ENCODE measurements at regions not wholly inside any gene's neighbourhood (a gene's known extent, or its start where the extent isn't known, plus 50 kb on each side); places are given as distances from the start of the nearest gene placed in this dataset.

GRCh38 chr4:89175611-89176010 lies 64.3 kb downstream of the TIGD2 start:
- no peaks in the 10 kb centered on the region for H4K20me1 ChIP-seq (replicated peaks; ENCODE audit: control insufficient read depth, insufficient read depth, low read length)
- no peaks in the 10 kb centered on the region for H3K9me3 ChIP-seq (replicated peaks; ENCODE audit: control insufficient read depth, insufficient read depth, low read depth, low read length)
- no peaks in the 10 kb centered on the region for H3K9me1 ChIP-seq (ENCODE audit: control insufficient read depth, insufficient read depth, low read length)
- POLR2A ChIA-PET: no interaction called here
- no peak for TF ChIP-seq NCOA2 (IDR thresholded peaks at IDR 0.05; ENCODE audit: partially characterized antibody in 2 of 2)
- no peak for TF ChIP-seq GATAD2A (IDR thresholded peaks at IDR 0.05)
- TF ChIP-seq RBM39 (optimal IDR thresholded peaks at IDR 0.05; ENCODE audit: low read depth, low read length): no peak
- TF ChIP-seq CCAR2 (IDR thresholded peaks at IDR 0.05; ENCODE audit: low read depth, low read length): no peak
- no peak for TF ChIP-seq RB1 (IDR thresholded peaks at IDR 0.05; ENCODE audit: low read depth)
- no peak for TF ChIP-seq TFE3 (CRISPR knock-in tag; IDR thresholded peaks at IDR 0.05)
- no peak for TF ChIP-seq ZNF695 (CRISPR knock-in tag; IDR thresholded peaks at IDR 0.05)
- TF ChIP-seq ARID1B (IDR thresholded peaks at IDR 0.05): no peak
- TF ChIP-seq ZFX (CRISPR knock-in tag; IDR thresholded peaks at IDR 0.05): no peak
- TF ChIP-seq, protein P1, sequence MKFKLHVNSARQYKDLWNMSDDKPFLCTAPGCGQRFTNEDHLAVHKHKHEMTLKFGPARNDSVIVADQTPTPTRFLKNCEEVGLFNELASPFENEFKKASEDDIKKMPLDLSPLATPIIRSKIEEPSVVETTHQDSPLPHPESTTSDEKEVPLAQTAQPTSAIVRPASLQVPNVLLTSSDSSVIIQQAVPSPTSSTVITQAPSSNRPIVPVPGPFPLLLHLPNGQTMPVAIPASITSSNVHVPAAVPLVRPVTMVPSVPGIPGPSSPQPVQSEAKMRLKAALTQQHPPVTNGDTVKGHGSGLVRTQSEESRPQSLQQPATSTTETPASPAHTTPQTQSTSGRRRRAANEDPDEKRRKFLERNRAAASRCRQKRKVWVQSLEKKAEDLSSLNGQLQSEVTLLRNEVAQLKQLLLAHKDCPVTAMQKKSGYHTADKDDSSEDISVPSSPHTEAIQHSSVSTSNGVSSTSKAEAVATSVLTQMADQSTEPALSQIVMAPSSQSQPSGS (CRISPR knock-in tag; IDR thresholded peaks at IDR 0.05): no peak
- TF ChIP-seq MAX (CRISPR knock-in tag; IDR thresholded peaks at IDR 0.05): no peak
- H3K4me2 ChIP-seq (ENCODE audit: insufficient read depth, low read length): no peak overlapping the region
- CTCF ChIA-PET (ENCODE audit: low intra/inter-chr PET ratio): no interaction called here
- no peak overlapping the region for H3K27ac ChIP-seq (ENCODE audit: extremely low read depth, low read depth, low read length)
- no peaks in the 10 kb centered on the region; a peak in 1 of 5 replicates for H3K27me3 ChIP-seq (ENCODE audit: control insufficient read depth in 2 of 2, insufficient read depth in 2 of 2, low read length in 2 of 2)
- DNase-seq (ENCODE audit: extremely low read depth in 1 of 4, low spot score in 3 of 4) (no peak), FAIRE-seq (no peak), ATAC-seq (no peak)
- no peaks in the 10 kb centered on the region for H3K36me3 ChIP-seq (ENCODE audit: control insufficient read depth, insufficient read depth, low read length)
- intact Hi-C loops (cut with micrococcal nuclease) (no loop called here), in situ Hi-C loops (cut with MboI) (no loop called here)
- H3K79me2 ChIP-seq (ENCODE audit: control insufficient read depth, insufficient read depth, low read length): no peaks in the 10 kb centered on the region
- no TSS peak for BruUV-seq (replicated peaks)
- H3K4me1 ChIP-seq (replicated peaks in 1 of 2; ENCODE audit: control insufficient read depth in 2 of 2, insufficient read depth in 2 of 2, low read length in 2 of 2): no peaks in the 10 kb centered on the region
- H3K4me3 ChIP-seq: no peak overlapping the region
- H3K9ac ChIP-seq (ENCODE audit: insufficient read depth in 1 of 2, low read depth in 2 of 2, low read length in 2 of 2): no peak overlapping the region
- no peak overlapping the region for H2AFZ ChIP-seq (ENCODE audit: low read depth, low read length)

Measured in K562 (cell line).